Tibial nerve (tissue), 4 donors: ENCODE measurements at regions not wholly inside any gene's neighbourhood (a gene's known extent, or its start where the extent isn't known, plus 50 kb on each side); places are given as distances from the start of the nearest gene placed in this dataset.

Source experiments
- DNase-seq, 2 donors: peaks; one replicate each; pipeline ENCODE4 v3.0.0-alpha.2; 2019; ENCODE audit warnings: low spot score in 2 of 2
- H3K27ac ChIP-seq, 4 donors: fragments of 200-600 bp; sonication (generic) in 3 of 4; one replicate each; pipeline ENCODE4 v1.5.1; 2017 to 2019; ENCODE audit warnings: mild to moderate bottlenecking in 1 of 4
- H3K27me3 ChIP-seq, 2 donors: fragments of 200-600 bp; sonication (generic) in 1 of 2; one replicate each; pipeline versions ENCODE4 v1.5.1 to v1.6.0; 2017 to 2019
- H3K36me3 ChIP-seq, 3 donors: fragments of 200-600 bp; sonication (generic); one replicate each; pipeline ENCODE4 v1.5.1; 2018 to 2019
- H3K4me1 ChIP-seq, 4 donors: fragments of 200-600 bp; sonication (generic) in 3 of 4; one replicate each; pipeline ENCODE4 v1.5.1; 2017 to 2019
- H3K4me3 ChIP-seq, 4 donors: fragments of 200-600 bp; sonication (generic) in 3 of 4; one replicate each; pipeline ENCODE4 v1.5.1; 2017 to 2019; ENCODE audit warnings: mild to moderate bottlenecking in 1 of 4, moderate library complexity in 1 of 4
- H3K9me3 ChIP-seq, 4 donors: fragments of 200-600 bp; sonication (generic) in 3 of 4; one replicate each; pipeline ENCODE4 v1.5.1; 2017 to 2019
- CTCF ChIP-seq, 5 experiments: fragments of 200-600 bp in 3 of 5; fragments of 450-650 bp in 2 of 5; sonication (generic) in 3 of 5; IDR thresholded peaks; one replicate each; pipeline ENCODE4 v1.5.1; 2016 to 2019; ENCODE audit warnings: antibody characterized with exemption in 5 of 5, mild to moderate bottlenecking in 3 of 5, moderate library complexity in 2 of 5
- EP300 ChIP-seq, 2 donors: sonication (generic); formaldehyde crosslinking; IDR thresholded peaks; one replicate each; pipeline ENCODE4 v1.6.1; 2017; ENCODE audit warnings: antibody characterized with exemption in 2 of 2, mild to moderate bottlenecking in 1 of 2
- POLR2A ChIP-seq, 2 donors: fragments of 450-650 bp; IDR thresholded peaks; one replicate each; pipeline ENCODE4 v1.6.1; 2017; ENCODE audit warnings: antibody characterized with exemption in 2 of 2, mild to moderate bottlenecking in 2 of 2, moderate library complexity in 2 of 2
- WGBS, 2 donors: methylation state at CpG; one replicate each; pipeline ENCODE4 v1.1.5; 2018; 5-methylcytosine and 5-hydroxymethylcytosine counted together

GRCh38 chr22:27466229-27466628 is 335.3 kb downstream of the MN1 start:
- DNase-seq, result no peak
- H3K9me3 ChIP-seq, result peaks cover 0 to 5% (median 0%) of the 10 kb centered on the region in 4 donors
- H3K27me3 ChIP-seq, result no peaks in the 10 kb centered on the region
- no peak overlapping the region for H3K4me3 ChIP-seq
- H3K4me1 ChIP-seq, result no peaks in the 10 kb centered on the region
- no peak overlapping the region for H3K27ac ChIP-seq
- TF ChIP-seq POLR2A (IDR thresholded peaks at IDR 0.05) (no peak), EP300 (IDR thresholded peaks at IDR 0.05) (no peak), CTCF (IDR thresholded peaks at IDR 0.05) (no peak)
- H3K36me3 ChIP-seq, result no peaks in the 10 kb centered on the region
- WGBS, 2 donors, result 66 to 81% methylated on average over 2 of the region's 2 CpGs

GRCh38 chr22:27466778-27467438 is 334.6 kb downstream of the MN1 start:
- DNase-seq, result no peak
- H3K27me3 ChIP-seq, result no peaks in the 10 kb centered on the region
- TF ChIP-seq POLR2A (IDR thresholded peaks at IDR 0.05) (no peak), CTCF (IDR thresholded peaks at IDR 0.05) (no peak), EP300 (IDR thresholded peaks at IDR 0.05) (no peak)
- 71 to 83% methylated on average over 4 to 6 of the region's 7 CpGs for WGBS, 2 donors
- no peaks in the 10 kb centered on the region for H3K4me1 ChIP-seq
- H3K36me3 ChIP-seq, result no peaks in the 10 kb centered on the region
- H3K4me3 ChIP-seq, result no peak overlapping the region
- peaks cover 0 to 5% (median 0%) of the 10 kb centered on the region in 4 donors for H3K9me3 ChIP-seq
- H3K27ac ChIP-seq, result no peak overlapping the region

- Histone ChIP-seq H3K9me3 (peaks cover 0 to 5% (median 0%) of the 10 kb centered on the region in 4 donors), H3K4me3 (no peak overlapping the region), H3K27me3 (no peaks in the 10 kb centered on the region), H3K27ac (no peak overlapping the region), H3K36me3 (no peaks in the 10 kb centered on the region), H3K4me1 (no peaks in the 10 kb centered on the region)
- 64 to 68% methylated on average over 10 of the region's 10 CpGs for WGBS, 2 donors
- DNase-seq, result no peak
- no peak for TF ChIP-seq POLR2A (IDR thresholded peaks at IDR 0.05)
- no peak for TF ChIP-seq EP300 (IDR thresholded peaks at IDR 0.05)
- TF ChIP-seq CTCF (IDR thresholded peaks at IDR 0.05), result no peak
These were observed 333.8 kb downstream of the MN1 start for GRCh38 chr22:27467711-27468110.

- TF ChIP-seq POLR2A (IDR thresholded peaks at IDR 0.05) (no peak), EP300 (IDR thresholded peaks at IDR 0.05) (no peak), CTCF (IDR thresholded peaks at IDR 0.05) (no peak)
- DNase-seq, result no peak
- Histone ChIP-seq H3K36me3 (no peaks in the 10 kb centered on the region), H3K4me1 (no peaks in the 10 kb centered on the region), H3K27me3 (no peaks in the 10 kb centered on the region), H3K4me3 (no peak overlapping the region), H3K27ac (no peak overlapping the region), H3K9me3 (peaks cover 0 to 4% (median 0%) of the 10 kb centered on the region in 4 donors)
- WGBS, 2 donors, result 58 to 98% methylated on average over 3 of the region's 3 CpGs
These were observed 332.8 kb downstream of the MN1 start for GRCh38 chr22:27468712-27469111.

GRCh38 chr22:27470169-27470772 is 331.3 kb downstream of the MN1 start:
- TF ChIP-seq CTCF (IDR thresholded peaks at IDR 0.05) (no peak), POLR2A (IDR thresholded peaks at IDR 0.05) (no peak), EP300 (IDR thresholded peaks at IDR 0.05) (no peak)
- peaks cover 0 to 7% (median 0%) of the 10 kb centered on the region in 4 donors for H3K4me1 ChIP-seq
- H3K36me3 ChIP-seq, result no peaks in the 10 kb centered on the region
- no peaks in the 10 kb centered on the region for H3K9me3 ChIP-seq
- no peak overlapping the region for H3K27ac ChIP-seq
- H3K27me3 ChIP-seq, result no peaks in the 10 kb centered on the region
- WGBS, 2 donors, result 91 to 96% methylated on average over 2 of the region's 2 CpGs
- no peak for DNase-seq
- H3K4me3 ChIP-seq, result no peak overlapping the region
